NAMALWA (cell line): ENCODE measurements at regions not wholly inside any gene's neighbourhood (a gene's known extent, or its start where the extent isn't known, plus 50 kb on each side); places are given as distances from the start of the nearest gene placed in this dataset.

Experiments
- DNase-seq: peaks from one replicate; pipeline ENCODE4 v3.0.0-alpha.2; 2015; ENCODE audit warnings: low spot score

GRCh38 chr3:31142543-31142942, 248.1 kb upstream of the GADL1 start:
- no peak for DNase-seq

DNA sequence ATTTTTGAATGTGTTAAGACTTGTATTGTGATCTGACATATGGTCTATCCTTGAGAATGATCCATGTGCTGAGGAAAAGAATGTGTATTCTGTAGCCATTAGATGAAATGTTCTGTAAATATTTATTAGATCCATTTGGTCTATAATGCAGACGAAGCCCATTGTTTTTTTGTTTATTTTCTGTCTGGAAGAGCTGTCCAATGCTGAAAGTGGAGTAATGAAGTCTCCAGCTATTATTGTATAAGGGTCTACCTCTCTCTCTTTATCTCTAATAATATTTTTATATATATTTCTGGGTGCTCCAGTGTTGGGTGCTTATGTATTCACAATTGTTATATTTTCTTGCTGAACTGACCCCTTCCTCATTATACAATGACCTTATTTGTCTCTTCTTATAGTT, 250.6 kb upstream of the GADL1 start:
- no peak for DNase-seq

GRCh38 chr3:31147550-31147949, 253.1 kb upstream of the GADL1 start:
- DNase-seq, result no peak

- DNase-seq, result peak; percentile 7
Observed at GRCh38 chr3:31157047-31157694, 262.7 kb upstream of the GADL1 start.

DNA sequence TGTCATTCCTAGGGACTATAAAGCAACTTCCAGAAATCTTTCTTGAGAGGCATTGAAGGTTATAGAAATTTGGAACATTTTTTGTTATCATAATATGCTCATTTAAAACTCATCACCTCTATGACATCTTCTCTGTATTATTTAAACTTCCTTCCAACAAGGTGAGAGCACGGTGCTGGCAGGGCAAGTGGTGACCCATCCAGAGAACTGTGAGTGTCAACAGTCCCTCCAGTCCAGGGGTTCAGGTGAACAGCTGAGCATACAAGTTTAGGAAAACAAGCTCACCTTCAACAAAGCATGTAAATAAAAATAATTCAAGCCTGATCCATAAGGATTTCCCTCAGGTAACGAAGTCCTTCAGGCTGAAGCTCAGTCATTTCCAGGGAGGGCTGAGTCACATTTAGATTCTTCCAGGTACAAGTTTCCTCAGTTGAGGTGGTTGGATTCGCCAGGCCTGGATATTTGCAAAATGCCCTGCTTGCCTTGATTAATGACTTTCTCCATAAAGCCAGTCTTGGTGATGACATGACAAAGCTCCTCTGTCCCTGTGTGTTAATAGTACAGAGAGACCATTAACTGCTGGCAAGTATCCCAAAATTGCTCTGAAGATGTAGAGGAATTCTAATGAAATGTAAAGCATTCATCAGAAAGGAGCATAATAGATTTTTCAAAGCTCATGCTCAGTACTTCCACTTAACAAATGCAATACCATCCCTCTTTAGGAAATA, 263.6 kb upstream of the GADL1 start:
- no peak for DNase-seq

GRCh38 chr3:31159331-31160039, 265.0 kb upstream of the GADL1 start:
- DNase-seq, result no peak

DNA sequence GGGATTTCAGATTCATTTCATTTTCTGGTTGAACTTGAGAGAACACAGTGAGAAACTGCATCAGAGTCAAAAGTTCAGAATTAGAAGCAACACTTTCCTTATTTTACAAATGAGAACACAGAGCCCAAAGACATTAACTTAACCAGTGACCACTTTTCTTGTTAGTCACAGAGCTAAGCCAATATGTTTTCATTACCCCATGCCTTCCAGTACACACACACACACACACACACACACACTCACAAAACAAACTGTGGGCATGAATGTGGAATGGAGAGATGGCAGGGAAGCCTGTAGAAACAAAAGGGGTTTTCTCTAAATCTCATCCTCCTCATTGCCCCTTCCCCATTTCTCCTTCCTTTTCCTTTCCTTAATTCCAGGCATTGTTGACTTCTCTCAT, 267.4 kb upstream of the GADL1 start:
- no peak for DNase-seq

- no peak for DNase-seq
Observed at GRCh38 chr3:31164381-31164780, 269.9 kb upstream of the GADL1 start.

DNA sequence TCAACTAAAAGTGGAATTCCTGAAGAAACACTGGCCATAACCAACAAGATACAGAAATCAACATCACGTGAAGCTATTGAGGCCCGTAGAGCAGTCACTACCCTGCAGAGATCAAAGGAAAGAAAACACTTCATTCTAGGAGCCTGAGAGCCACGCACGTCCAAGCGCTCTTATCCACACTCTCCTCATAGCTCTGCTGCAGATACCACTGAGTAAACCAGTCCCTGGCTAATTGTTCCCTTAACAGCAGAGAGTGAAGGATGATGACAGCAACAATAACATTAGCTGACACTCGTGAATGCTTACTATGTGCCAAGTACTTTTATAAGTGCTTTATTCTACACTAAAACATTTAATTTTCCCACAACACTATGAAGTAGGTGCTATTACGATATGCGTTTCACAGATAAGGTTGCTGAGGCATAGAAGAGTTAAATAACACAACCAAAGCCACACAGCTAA, 271.0 kb upstream of the GADL1 start:
- DNase-seq, result no peak

- DNase-seq, result no peak
Observed at GRCh38 chr3:31166249-31166885, 271.9 kb upstream of the GADL1 start.

- no peak for DNase-seq
Observed at GRCh38 chr3:31167666-31168065, 273.2 kb upstream of the GADL1 start.

DNA sequence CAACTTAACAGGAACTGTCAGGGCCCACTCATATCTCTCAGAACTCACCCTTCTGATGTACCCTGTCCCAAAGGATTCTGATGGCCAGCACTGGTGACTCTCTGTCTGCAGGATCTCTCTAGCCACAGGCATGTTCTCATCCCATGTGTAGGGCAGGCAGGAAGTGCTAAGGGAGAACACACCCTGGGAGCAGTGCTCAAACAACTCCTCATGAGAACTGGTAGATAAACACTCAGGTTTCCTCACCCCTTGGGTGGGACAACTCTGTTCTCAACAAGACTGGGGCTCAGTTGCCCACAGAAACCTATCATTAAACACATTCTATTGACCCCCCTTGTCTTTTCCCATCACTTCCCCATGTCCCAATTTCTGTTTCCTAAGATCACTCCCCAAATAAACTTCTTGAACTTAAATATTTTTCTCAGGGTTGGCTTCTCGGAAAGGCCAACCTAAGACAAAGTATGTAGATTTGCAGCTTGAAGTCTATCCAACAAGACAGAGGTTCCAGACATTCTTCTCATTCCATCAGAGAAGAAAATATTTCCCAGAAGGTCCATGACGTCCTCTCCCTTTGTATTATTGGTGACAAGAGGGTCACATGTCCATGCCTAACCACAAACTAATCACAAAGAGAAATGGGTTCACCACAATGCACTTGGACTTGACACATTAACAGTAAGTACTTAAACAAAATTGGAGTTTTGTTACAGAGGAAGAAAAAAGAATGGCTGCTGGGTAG, 276.6 kb upstream of the GADL1 start:
- DNase-seq, result no peak

DNA sequence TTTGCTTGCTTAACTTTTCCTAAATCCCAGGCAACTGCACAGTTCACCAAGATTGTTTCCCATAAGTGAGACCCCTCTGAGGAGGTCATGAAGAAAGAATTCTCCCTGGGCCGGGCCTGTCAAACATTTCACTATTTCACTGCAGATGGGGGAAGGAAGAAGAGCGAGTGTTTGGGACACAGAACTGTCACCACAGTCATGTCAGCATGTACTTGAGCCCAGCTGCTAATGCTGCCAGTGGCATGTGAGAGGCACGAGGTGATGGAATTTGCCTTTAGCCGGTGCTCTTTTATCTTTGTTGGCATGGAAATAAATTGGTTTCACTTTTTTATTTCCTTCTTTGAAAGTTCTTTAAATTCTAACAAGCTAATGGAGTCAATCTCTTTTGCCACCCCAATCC, 277.9 kb upstream of the GADL1 start:
- DNase-seq, result no peak

DNA sequence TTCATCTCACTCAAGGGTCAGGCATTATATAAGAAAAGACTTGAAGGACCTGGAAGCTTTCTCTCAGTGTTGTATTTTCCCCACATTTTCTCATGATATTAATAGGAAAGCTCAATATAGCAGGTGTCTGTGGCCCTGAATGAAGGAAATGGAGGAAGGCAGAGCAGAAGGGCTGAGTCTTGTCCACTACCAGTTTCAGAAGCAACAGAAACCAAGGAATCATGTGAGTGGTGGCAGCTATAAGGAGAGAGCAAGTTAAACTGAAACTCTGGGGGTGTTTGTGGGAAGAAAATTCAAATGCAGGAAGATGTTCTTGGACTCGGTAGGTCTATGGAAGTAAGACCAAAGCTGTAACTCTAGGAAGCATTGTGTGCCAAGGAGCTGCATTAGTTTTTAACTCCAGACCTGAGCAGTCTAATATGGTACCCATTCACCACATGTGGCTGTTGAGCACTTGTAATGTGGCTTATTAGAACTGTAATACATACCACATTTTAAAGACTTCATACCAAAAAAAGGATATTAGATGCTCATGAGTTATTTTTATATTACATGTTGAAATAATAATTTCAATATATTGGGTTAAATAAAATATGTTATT, 278.8 kb upstream of the GADL1 start:
- no peak for DNase-seq

GRCh38 chr3:31174079-31174478, 279.6 kb upstream of the GADL1 start:
- no peak for DNase-seq

- no peak for DNase-seq
Observed at GRCh38 chr3:31176045-31176444, 281.6 kb upstream of the GADL1 start.

- DNase-seq, result no peak
Observed at GRCh38 chr3:31178467-31178866, 284.0 kb upstream of the GADL1 start.

- no peak for DNase-seq
Observed at GRCh38 chr3:31179768-31180167, 285.3 kb upstream of the GADL1 start.

DNA sequence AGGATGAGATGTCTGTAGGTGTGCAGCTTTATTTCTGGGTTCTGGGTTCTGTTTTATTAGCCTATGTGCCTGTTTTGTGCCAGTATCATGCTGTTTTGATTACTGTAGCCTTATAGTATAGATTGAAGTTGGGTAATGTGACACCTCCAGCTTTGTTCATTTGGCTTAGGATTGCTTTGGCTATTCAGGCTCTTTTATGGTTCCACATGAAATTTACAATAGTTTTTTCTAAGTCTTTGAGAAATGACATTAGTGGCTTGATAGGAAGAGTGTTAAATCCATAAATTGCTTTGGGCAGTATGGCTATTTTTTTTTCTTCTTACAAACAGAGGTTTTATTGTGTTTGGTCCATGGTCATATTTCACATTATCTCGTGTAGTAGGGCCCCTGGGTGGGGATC, 285.8 kb upstream of the GADL1 start:
- DNase-seq, result no peak

GRCh38 chr3:31181661-31182060, 287.2 kb upstream of the GADL1 start:
- no peak for DNase-seq

DNA sequence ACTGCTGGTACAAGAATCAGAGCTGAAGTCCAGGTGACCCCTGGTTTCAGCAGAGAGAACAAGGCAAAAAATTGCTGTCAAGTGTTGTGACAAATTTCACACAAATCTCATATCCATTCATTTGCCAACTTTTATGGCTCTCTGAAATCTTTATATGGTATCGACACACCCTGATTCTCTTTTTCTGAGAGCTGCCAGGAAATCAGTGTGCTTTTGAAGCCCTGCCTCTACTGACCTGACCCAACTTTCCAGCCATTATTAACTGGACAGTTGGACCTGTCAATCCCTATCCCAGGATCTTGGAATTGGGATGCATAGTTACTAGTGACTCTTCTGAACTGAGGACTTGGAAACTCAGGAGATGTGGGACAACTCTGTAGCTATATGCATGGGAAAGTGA, 288.2 kb upstream of the GADL1 start:
- no peak for DNase-seq
